Activated naive CD8-positive, alpha-beta T cell treated with anti-CD3 and anti-CD28 coated beads, Interleukin-2, amount 10 ng/mL, durations not matched to agents 7 days and 5 days (primary cell): ENCODE measurements at regions not wholly inside any gene's neighbourhood (a gene's known extent, or its start where the extent isn't known, plus 50 kb on each side); places are given as distances from the start of the nearest gene placed in this dataset.

Experiments used
- ATAC-seq: fragments of 150-1000 bp; cut with Tn5 transposase; one replicate; pipeline ENCODE4 v1.10.0; 2021; ENCODE audit warnings: low read depth, moderate library complexity
- POLR2A ChIA-PET: fragments of 350-600 bp; sonication (Branson Sonifier 250); formaldehyde crosslinking; loops from one replicate; lab custom pipeline; 2021; ENCODE audit warnings: antibody characterized with exemption; lab: Charles Lee
- DNase-seq: peaks from one replicate; pipeline ENCODE4 v3.0.0; 2021
- H3K27ac Mint-ChIP-seq: one replicate; pipeline ENCODE4 v1.8.0; 2022; ENCODE audit warnings: mild to moderate bottlenecking, mixed read lengths
- H3K27me3 Mint-ChIP-seq: one replicate; pipeline ENCODE4 v1.8.0; 2022; ENCODE audit warnings: mild to moderate bottlenecking, moderate library complexity, mixed read lengths
- H3K36me3 Mint-ChIP-seq: one replicate; pipeline ENCODE4 v1.8.0; 2021; ENCODE audit warnings: mild to moderate bottlenecking, mixed read lengths
- H3K4me1 Mint-ChIP-seq: one replicate; pipeline ENCODE4 v1.8.0; 2021; ENCODE audit warnings: mixed read lengths
- H3K4me3 Mint-ChIP-seq: one replicate; pipeline ENCODE4 v1.8.0; 2022; ENCODE audit warnings: mild to moderate bottlenecking, moderate library complexity, mixed read lengths
- H3K9me3 Mint-ChIP-seq: one replicate; pipeline ENCODE4 v1.8.0; 2021; ENCODE audit warnings: mixed read lengths

- Mint-ChIP-seq H3K4me1 (no peaks in the 10 kb centered on the region), H3K27ac (no peak overlapping the region), H3K27me3 (no peaks in the 10 kb centered on the region), H3K36me3 (no peaks in the 10 kb centered on the region), H3K4me3 (no peak overlapping the region), H3K9me3 (peaks cover 2% of the 10 kb centered on the region)
- POLR2A ChIA-PET: no interaction called here
- ATAC-seq: no peak
- DNase-seq: no peak
These were observed 52.2 kb upstream of the C10orf90 start for GRCh38 chr10:126722726-126723125.

DNA sequence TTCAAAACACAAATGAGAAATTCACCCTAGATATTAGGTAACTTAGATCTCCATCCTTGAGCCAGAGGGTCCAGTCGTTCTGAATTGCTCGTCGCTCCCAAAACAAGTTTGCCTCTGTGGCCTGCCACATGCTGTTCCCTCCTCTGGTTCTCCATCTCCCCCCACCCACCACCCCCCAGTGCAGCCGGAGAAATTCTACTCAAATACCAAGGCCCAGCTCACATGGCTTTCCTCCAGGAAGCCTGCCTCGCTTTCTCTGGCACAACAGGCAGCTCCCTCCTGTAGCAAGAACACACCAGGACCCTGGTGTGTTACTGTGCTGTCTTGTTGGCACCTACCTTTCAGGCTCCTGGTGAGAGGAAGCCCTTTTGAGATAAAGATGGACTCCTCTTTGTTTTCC, 52.7 kb upstream of the C10orf90 start:
- ATAC-seq (no peak), DNase-seq (no peak)
- Mint-ChIP-seq H3K9me3 (no peaks in the 10 kb centered on the region), H3K27ac (no peak overlapping the region), H3K4me3 (no peak overlapping the region), H3K36me3 (no peaks in the 10 kb centered on the region), H3K27me3 (no peaks in the 10 kb centered on the region), H3K4me1 (no peaks in the 10 kb centered on the region)
- POLR2A ChIA-PET: no interaction called here

DNA sequence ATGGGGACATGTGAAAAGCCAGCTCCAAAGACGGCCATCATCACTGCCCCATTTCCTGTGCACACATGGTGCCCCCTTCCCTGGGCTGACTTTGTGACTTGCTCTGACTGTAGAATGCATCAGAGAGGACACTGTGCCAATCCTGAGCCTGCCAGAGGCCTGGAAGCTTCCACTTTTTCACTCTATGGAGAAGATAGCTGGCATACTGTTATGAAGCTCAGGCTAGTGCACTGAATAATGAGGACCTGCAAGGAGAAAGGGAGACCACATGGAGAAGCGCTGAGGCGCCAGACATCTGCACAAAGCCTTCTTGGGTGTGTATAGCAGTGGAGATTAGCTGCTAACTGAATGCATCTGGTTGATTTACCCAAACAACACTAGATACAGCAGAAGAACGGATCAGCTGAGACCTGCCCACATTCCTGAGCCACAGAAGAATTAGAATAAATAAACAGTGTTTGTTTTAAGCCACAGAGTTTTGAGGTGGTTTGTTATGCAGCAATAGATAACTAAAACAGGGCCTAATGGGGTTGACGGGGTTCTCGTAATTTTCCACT, 58.9 kb upstream of the C10orf90 start:
- no peak overlapping the region for H3K27ac Mint-ChIP-seq
- H3K4me3 Mint-ChIP-seq: no peak overlapping the region
- no peaks in the 10 kb centered on the region for H3K4me1 Mint-ChIP-seq
- no peaks in the 10 kb centered on the region for H3K9me3 Mint-ChIP-seq
- DNase-seq (no peak), ATAC-seq (no peak)
- H3K36me3 Mint-ChIP-seq: no peaks in the 10 kb centered on the region
- H3K27me3 Mint-ChIP-seq: no peaks in the 10 kb centered on the region
- POLR2A ChIA-PET: no interaction called here

DNA sequence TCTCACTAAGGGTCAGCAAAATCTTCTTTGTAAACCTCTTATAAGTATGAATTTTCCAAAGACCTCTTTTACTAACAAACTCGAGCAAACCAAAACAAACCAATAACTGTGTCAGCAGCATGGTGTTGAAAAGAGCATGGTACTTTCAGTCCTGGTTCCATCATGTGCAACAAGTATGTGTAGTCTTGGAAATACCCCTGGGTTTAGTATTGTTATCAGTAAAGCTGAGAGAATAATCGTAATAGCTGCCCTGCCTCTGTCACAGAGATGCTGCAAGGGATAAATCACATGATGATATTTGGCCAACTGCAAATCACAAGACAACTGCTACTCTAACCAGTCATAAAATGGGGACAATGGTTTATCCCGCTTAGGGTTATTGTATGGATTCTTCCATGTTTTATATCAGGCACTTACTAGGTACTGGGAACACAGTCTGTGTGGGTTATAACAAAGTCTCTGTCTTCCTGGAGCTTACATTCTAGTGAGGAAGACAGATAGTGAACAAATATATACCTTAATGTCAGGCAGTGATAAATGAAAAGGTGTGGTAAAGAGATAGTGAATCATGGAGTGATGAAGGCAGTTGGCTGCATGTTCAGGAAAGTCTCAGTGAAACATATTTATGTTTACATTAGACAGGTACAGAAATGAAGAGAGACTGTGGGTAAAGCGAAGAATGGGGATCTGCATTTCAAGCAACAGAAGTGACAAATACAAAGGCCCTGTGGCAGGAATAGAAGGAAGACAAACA, 60.5 kb upstream of the C10orf90 start:
- Mint-ChIP-seq H3K27ac (no peak overlapping the region), H3K27me3 (no peaks in the 10 kb centered on the region), H3K9me3 (no peaks in the 10 kb centered on the region), H3K36me3 (no peaks in the 10 kb centered on the region), H3K4me3 (no peak overlapping the region), H3K4me1 (no peaks in the 10 kb centered on the region)
- DNase-seq (no peak), ATAC-seq (no peak)
- POLR2A ChIA-PET: no interaction called here

- no peak for ATAC-seq
- no peaks in the 10 kb centered on the region for H3K36me3 Mint-ChIP-seq
- no peaks in the 10 kb centered on the region for H3K9me3 Mint-ChIP-seq
- DNase-seq: no peak
- H3K27ac Mint-ChIP-seq: no peak overlapping the region
- H3K27me3 Mint-ChIP-seq: no peaks in the 10 kb centered on the region
- POLR2A ChIA-PET: no interaction called here
- no peaks in the 10 kb centered on the region for H3K4me1 Mint-ChIP-seq
- H3K4me3 Mint-ChIP-seq: no peak overlapping the region
These were observed 61.1 kb upstream of the C10orf90 start for GRCh38 chr10:126731610-126731990.

DNA sequence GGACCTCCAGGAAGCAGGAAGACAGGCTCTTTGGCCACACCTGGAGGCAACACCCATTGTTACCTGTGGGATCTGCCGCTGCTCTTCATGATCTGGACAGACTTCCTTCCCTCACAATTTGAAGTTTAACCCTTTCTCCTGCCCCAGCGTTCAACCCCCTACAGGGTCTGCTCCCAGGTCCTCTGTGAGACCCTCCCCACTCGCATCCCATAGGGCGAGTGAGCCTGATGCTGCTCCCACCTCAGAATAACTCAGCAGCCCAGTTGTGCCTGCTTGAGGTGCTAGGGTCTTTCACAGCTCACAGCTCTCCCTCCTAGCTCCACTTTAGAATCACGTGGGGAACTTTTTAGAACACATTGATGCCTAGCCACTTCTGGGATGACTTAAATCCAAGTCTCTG, 61.8 kb upstream of the C10orf90 start:
- ATAC-seq (no peak), DNase-seq (no peak)
- no peaks in the 10 kb centered on the region for H3K36me3 Mint-ChIP-seq
- H3K9me3 Mint-ChIP-seq: no peaks in the 10 kb centered on the region
- no peaks in the 10 kb centered on the region for H3K4me1 Mint-ChIP-seq
- no peaks in the 10 kb centered on the region for H3K27me3 Mint-ChIP-seq
- POLR2A ChIA-PET: no interaction called here
- H3K27ac Mint-ChIP-seq: no peak overlapping the region
- H3K4me3 Mint-ChIP-seq: no peak overlapping the region

GRCh38 chr10:126732868-126733267, 62.4 kb upstream of the C10orf90 start:
- Mint-ChIP-seq H3K36me3 (no peaks in the 10 kb centered on the region), H3K4me1 (no peaks in the 10 kb centered on the region), H3K27ac (no peak overlapping the region), H3K27me3 (no peaks in the 10 kb centered on the region), H3K9me3 (no peaks in the 10 kb centered on the region), H3K4me3 (no peak overlapping the region)
- POLR2A ChIA-PET: no interaction called here
- DNase-seq (no peak), ATAC-seq (no peak)

DNA sequence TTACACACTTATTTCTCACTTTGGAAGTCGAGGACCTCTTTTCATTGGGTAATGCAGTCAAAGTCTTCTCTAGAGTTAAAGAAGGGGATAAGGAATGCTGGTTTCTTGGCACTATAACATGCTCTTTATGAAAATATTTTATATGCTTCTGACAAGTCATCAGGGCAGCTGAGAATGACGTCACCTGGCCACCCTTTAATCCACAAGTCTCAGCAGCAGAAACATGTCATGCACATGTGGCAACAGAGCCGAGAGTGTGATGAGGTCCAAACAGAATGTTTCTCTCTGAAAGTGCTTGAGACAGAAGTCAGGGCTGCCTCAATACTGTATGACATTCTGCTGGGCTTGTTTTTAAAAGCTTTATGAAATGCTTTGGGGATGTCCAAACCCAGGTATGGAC, 63.5 kb upstream of the C10orf90 start:
- POLR2A ChIA-PET: no interaction called here
- H3K4me1 Mint-ChIP-seq: no peaks in the 10 kb centered on the region
- H3K9me3 Mint-ChIP-seq: no peaks in the 10 kb centered on the region
- H3K4me3 Mint-ChIP-seq: no peak overlapping the region
- no peak for ATAC-seq
- H3K27me3 Mint-ChIP-seq: no peaks in the 10 kb centered on the region
- DNase-seq: no peak
- H3K27ac Mint-ChIP-seq: no peak overlapping the region
- H3K36me3 Mint-ChIP-seq: no peaks in the 10 kb centered on the region

DNA sequence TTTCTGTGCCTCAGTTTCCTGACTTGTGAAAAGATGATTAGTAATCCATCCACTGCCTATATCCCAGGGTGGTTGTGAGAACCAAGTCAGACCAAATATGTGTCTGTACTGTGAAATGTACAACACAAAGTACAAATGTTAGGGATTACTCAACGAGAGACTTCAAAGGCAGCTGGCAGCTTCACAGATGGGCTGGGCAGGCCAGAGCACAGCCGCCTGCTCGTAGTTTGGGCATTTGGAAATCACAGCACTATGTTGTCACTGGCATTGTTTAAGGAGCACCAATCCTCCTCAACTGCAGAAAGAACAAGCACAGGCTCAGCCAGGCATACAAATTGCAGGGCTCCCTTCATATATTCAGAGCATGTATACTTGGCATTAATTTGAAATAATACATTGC, 64.5 kb upstream of the C10orf90 start:
- no peaks in the 10 kb centered on the region for H3K27me3 Mint-ChIP-seq

DNA sequence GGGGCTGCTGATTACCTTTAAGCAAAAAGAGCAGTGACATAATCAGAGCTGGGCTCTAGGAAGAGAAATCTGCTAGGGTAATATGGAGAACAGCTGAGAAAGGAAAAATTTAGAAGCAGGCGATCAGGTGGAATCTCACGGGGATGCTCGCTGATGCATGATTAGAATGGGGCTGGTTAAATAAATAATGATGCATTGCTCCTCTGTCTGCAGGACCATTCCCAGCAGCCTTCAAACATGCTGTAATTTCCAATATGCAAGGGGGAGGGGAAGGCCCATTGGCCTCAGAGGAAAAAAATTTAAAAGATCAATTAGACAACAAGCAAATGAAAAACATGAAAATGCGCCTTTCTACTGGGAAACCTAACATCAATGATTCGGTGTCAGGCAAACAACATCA, 65.6 kb upstream of the C10orf90 start:
- H3K4me1 Mint-ChIP-seq: no peaks in the 10 kb centered on the region
- H3K27me3 Mint-ChIP-seq: no peaks in the 10 kb centered on the region
- H3K9me3 Mint-ChIP-seq: no peaks in the 10 kb centered on the region
- DNase-seq: no peak
- no peaks in the 10 kb centered on the region for H3K36me3 Mint-ChIP-seq
- POLR2A ChIA-PET: no interaction called here
- H3K27ac Mint-ChIP-seq: no peak overlapping the region
- H3K4me3 Mint-ChIP-seq: no peak overlapping the region
- ATAC-seq: no peak

More for the DNA sequence above, 64.5 kb upstream of the C10orf90 start:
- H3K27ac Mint-ChIP-seq: no peak overlapping the region
- DNase-seq: no peak
- no peaks in the 10 kb centered on the region for H3K9me3 Mint-ChIP-seq
- POLR2A ChIA-PET: no interaction called here
- no peak for ATAC-seq
- H3K36me3 Mint-ChIP-seq: no peaks in the 10 kb centered on the region
- H3K4me3 Mint-ChIP-seq: no peak overlapping the region
- H3K4me1 Mint-ChIP-seq: no peaks in the 10 kb centered on the region

DNA sequence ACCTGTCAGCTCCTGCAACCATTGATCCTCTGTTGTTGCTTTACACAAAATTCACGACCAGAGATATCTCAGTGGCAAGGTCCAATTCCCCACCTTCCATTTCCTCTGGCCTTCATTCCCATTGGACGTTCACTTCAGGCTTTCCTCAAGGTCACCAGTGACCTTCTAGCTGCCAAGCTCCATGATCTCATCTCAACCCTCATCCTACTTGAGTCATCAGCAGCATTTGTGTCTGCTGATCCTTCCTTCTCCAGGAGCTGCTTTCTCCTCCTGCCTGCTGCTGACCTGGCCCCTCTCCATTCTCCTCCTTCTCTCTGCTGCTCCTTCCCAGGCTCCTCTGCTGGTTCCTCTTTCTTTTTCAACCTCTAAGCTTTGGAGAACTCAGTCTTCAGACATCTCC, 66.2 kb upstream of the C10orf90 start:
- DNase-seq: no peak
- no peaks in the 10 kb centered on the region for H3K36me3 Mint-ChIP-seq
- no peaks in the 10 kb centered on the region for H3K9me3 Mint-ChIP-seq
- H3K27ac Mint-ChIP-seq: no peak overlapping the region
- no peaks in the 10 kb centered on the region for H3K4me1 Mint-ChIP-seq
- H3K27me3 Mint-ChIP-seq: no peaks in the 10 kb centered on the region
- no peak overlapping the region for H3K4me3 Mint-ChIP-seq
- POLR2A ChIA-PET: no interaction called here
- ATAC-seq: no peak

- DNase-seq (no peak), ATAC-seq (no peak)
- no peaks in the 10 kb centered on the region for H3K4me1 Mint-ChIP-seq
- H3K4me3 Mint-ChIP-seq: no peak overlapping the region
- POLR2A ChIA-PET: no interaction called here
- no peaks in the 10 kb centered on the region for H3K36me3 Mint-ChIP-seq
- H3K9me3 Mint-ChIP-seq: no peaks in the 10 kb centered on the region
- H3K27me3 Mint-ChIP-seq: no peaks in the 10 kb centered on the region
- H3K27ac Mint-ChIP-seq: no peak overlapping the region
These were observed 67.5 kb upstream of the C10orf90 start for GRCh38 chr10:126738001-126738400.

GRCh38 chr10:126744571-126744970, 74.1 kb upstream of the C10orf90 start:
- no peak for DNase-seq
- POLR2A ChIA-PET: no interaction called here
- no peaks in the 10 kb centered on the region for H3K9me3 Mint-ChIP-seq
- no peak for ATAC-seq
- no peak overlapping the region for H3K27ac Mint-ChIP-seq
- no peaks in the 10 kb centered on the region for H3K36me3 Mint-ChIP-seq
- no peak overlapping the region for H3K4me3 Mint-ChIP-seq
- no peaks in the 10 kb centered on the region for H3K27me3 Mint-ChIP-seq
- H3K4me1 Mint-ChIP-seq: no peaks in the 10 kb centered on the region

DNA sequence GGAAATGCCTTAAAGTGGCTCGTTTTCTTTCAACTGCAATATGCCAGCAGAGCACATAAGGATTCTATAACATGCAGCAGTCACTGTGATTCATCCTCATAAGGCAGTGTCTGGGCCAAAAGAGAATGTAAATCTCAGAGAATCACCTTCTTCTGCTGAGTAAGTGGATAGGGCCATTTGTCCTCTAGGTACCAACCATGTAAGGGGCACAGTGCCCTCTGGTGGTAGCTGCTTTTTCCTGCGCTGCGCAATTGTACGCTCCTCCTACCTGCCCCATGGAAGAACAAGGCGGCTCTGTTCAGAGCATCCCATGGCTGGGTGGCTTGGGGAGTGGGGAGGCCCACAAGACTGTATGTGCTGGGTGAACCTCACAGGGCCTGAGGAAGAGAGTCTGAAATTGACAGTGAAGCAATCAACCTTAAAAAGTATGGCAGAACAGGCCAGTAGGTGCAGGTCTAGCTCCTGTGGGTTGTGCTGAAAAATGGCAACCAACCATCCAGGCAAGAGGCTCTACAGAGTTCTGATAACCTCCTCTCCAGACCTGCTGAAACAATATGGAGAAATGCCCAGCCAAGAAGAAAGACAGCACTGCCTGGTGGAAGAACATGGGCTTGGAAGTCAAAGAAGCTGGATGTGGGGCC, 78.6 kb upstream of the C10orf90 start:
- POLR2A ChIA-PET: no interaction called here
- Mint-ChIP-seq H3K27me3 (no peaks in the 10 kb centered on the region), H3K4me3 (no peak overlapping the region), H3K9me3 (no peaks in the 10 kb centered on the region), H3K4me1 (no peaks in the 10 kb centered on the region), H3K27ac (no peak overlapping the region), H3K36me3 (no peaks in the 10 kb centered on the region)
- ATAC-seq (peak; percentile 63), DNase-seq (peak; percentile 52)
